GM18867 (cell line): ENCODE measurements at regions not wholly inside any gene's neighbourhood (a gene's known extent, or its start where the extent isn't known, plus 50 kb on each side); places are given as distances from the start of the nearest gene placed in this dataset.

Source experiments
- ATAC-seq: cut with Tn5 transposase; IDR thresholded peaks from one replicate; pipeline ENCODE4 v1.9.1; 2021; ENCODE audit warnings: mild to moderate bottlenecking, moderate library complexity; ENCODE audit not compliant: unreplicated experiment

DNA sequence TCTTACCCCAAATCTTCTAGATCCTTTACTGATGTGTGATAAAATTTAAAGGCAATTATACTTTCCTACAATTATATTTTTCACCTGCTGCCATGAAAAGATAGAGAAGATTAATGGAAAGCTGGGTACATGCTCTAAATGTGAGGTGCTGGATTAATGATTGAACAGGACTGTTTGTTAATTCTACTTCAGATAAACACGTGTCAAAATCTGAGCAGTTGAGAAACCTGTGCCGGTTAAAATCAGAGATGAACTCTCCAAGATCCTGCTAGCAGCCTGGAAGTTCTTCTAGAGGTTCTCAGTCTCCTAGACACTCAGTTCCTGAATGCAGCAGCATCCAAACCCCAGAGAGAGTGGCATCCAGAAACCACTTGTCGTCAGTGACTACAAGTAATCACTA is 69.2 kb downstream of the INHBA start:
- no peak for ATAC-seq

GRCh38 chr7:41630741-41631140 is 72.1 kb downstream of the INHBA start:
- peak; percentile 91 for ATAC-seq

GRCh38 chr7:41629711-41630111 is 73.2 kb downstream of the INHBA start:
- no peak for ATAC-seq

DNA sequence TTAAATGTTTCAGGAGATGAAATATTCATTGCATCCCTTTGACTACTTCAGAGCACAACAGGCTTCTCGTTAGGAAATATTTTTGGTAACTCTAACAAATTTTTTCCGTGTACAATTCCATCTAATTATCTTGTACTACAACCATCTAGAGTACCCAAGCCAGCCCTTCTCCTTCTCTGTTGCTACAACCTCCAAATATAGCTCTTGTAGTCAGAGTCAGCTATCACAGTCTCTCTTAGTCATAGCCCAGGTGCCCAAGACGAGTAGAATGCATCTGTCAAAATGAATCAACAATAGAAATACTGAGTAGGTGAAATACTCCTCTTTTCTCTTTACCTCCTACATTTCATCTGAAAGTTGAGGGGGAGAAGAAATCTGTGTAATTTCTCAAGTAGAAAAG is 74.0 kb downstream of the INHBA start:
- no peak for ATAC-seq

- ATAC-seq = no peak
Observed at GRCh38 chr7:41627645-41628298, 75.1 kb downstream of the INHBA start.

- ATAC-seq = no peak
Observed at GRCh38 chr7:41624818-41625217, 78.1 kb downstream of the INHBA start.

GRCh38 chr7:41621953-41622831 is 80.7 kb downstream of the INHBA start:
- no peak for ATAC-seq

DNA sequence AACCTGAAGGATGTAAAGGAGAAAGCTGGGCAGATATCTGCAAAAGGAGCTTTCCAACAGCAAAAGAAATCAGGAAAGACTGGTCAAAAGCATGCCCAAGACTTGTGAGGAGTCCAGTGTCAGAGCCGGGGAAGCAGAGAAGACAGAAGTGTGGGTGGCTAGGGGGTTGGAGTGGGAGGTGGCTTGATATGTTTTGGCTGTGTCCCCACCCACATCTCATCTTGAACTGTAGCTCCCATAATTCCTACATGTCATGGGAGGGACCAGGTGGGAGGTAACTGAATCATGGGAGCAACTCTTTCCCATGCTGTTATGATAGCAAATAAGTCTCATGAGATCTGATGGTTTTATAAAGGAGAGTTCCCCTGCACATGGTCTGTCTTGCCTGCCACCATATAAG is 84.9 kb downstream of the INHBA start:
- ATAC-seq = no peak

DNA sequence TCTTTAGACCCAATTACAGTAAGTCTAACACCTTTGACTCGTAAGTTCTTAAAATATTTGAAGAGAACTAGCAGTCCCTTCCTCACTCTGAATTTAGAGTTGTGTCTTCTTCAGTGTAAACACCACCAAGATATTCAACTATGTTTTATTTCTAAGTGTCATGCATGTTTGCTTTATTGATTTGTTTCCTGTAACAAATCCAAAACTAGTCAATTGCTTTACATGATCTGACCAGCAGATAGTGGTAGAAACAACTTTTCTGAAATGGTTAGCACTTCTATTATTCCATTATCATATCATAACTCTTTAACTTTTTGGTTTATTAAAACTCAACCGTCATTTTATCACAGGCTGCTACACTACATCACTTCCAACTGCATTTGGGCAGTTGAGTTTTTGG is 90.1 kb downstream of the INHBA start:
- ATAC-seq = no peak

DNA sequence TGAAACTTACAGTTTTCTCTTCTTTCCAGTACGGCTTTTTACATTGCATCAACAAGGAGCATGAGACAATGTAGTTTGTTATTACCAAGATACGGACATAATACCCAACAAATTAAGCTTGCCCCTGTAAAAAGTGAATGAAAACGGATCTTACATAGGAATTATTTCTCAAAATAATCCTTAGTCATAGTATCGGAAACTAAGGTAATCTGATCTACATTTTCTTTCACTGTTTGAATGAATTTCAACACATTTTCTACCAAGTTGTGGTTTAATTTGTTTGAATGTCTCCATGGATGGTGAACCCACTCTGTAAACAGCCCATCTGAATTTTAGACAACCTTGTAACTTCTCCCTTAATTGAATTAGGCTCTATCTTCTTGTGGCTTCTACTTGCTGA is 90.5 kb downstream of the INHBA start:
- no peak for ATAC-seq

- ATAC-seq = no peak
Observed at GRCh38 chr7:41608447-41608846, 94.4 kb downstream of the INHBA start.

GRCh38 chr7:41603985-41604384 is 98.9 kb downstream of the INHBA start:
- ATAC-seq = no peak

- no peak for ATAC-seq
Observed at GRCh38 chr7:41599760-41600159, 103.1 kb downstream of the INHBA start.

DNA sequence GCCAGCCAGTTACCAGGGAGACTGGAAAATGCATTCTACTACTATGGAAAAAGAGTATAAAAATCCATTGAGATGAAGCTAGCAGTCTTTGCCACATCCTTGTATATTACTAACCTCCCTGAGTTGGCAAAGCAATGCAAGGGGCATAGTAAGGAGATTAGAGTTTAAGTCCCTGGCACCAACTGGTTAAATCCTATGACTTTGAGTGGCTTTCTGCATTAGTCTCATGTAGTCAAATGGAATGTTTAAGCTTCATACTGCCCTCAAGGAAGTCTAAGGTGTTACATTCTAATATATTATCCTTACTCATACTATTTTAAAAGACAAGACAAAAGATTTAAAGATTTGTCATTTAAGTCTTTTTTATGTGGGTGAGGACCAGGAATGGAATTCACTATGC is 110.1 kb downstream of the INHBA start:
- no peak for ATAC-seq

DNA sequence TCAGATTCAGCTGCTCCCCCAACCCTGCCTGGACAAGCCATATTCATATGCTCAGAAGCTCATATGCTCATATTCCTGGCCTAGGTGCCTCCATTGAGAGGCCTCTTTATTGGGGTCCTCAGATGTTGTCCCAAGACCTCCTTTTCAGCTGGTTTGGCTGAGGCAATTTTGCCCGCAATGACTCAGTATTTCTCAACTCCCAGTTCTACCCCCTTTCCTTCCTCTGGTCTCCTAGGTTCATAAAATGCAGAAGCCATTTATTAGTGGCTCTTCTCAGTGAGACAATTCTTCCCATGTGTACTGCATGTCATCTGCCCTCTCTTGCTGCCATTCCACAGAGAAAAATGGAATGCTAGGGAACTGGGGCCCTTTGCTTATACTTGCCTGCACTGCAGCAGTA is 110.7 kb downstream of the INHBA start:
- ATAC-seq = no peak

- no peak for ATAC-seq
Observed at GRCh38 chr7:41590986-41591385, 111.9 kb downstream of the INHBA start.

- ATAC-seq = no peak
Observed at GRCh38 chr7:41588341-41588740, 114.5 kb downstream of the INHBA start.

GRCh38 chr7:41586931-41587640 is 115.8 kb downstream of the INHBA start:
- no peak for ATAC-seq

- no peak for ATAC-seq
Observed at GRCh38 chr7:41584746-41585145, 118.1 kb downstream of the INHBA start.

DNA sequence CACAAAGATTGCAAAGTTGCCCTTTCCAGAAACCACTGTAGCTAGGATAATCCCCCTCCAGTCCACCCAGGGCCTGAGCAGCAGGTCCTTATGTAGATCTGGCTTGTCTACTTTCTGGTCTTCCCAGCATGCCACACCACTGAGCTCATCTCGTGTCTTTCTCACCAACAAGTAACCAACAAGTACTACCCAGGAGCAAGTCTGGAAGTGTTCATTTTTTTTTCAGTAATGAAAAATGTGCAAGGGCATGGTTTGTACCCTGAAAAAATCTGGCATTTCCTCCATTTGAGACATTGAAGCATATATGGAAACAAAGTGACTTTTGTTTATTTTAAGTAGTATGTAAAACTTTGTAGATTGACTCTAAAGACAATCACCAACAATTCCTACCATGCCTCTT is 120.8 kb downstream of the INHBA start:
- ATAC-seq = no peak

GRCh38 chr7:41581041-41581440 is 121.8 kb downstream of the INHBA start:
- ATAC-seq = no peak
